HEK293T (cell line): ENCODE measurements at regions not wholly inside any gene's neighbourhood (a gene's known extent, or its start where the extent isn't known, plus 50 kb on each side); places are given as distances from the start of the nearest gene placed in this dataset.

Experiments
- CTCF ChIA-PET: fragments of 350-600 bp; formaldehyde crosslinking; extraction: SDS; loops from one replicate; lab custom pipeline; 2021; ENCODE audit warnings: antibody characterized with exemption, inconsistent platforms; lab: Yijun Ruan, JAX
- POLR2A ChIA-PET: fragments of 350-600 bp; formaldehyde crosslinking; extraction: SDS; loops from one replicate; lab custom pipeline; 2020; ENCODE audit warnings: antibody characterized with exemption, inconsistent platforms; lab: Yijun Ruan, JAX
- DNase-seq: peaks from one replicate; pipeline ENCODE4 v3.0.0; 2012; ENCODE audit warnings: mixed read lengths; ENCODE audit errors: extremely low spot score
- ARNT ChIP-seq: fragments of 450-650 bp; IDR thresholded peaks from 2 replicates; pipeline ENCODE4 v1.6.1; 2017; ENCODE audit warnings: mild to moderate bottlenecking
- BHLHE40 ChIP-seq: fragments of 450-650 bp; IDR thresholded peaks from 2 replicates; pipeline ENCODE4 v1.6.1; 2016; ENCODE audit warnings: mild to moderate bottlenecking, moderate library complexity, borderline replicate concordance
- CTBP1 ChIP-seq: fragments of 450-650 bp; IDR thresholded peaks from 2 replicates; pipeline ENCODE4 v1.6.1; 2016; ENCODE audit warnings: borderline replicate concordance
- ELF4 ChIP-seq: fragments of 450-650 bp; IDR thresholded peaks from 2 replicates; pipeline ENCODE4 v1.6.1; 2017; ENCODE audit warnings: antibody characterized with exemption
- FOXA1 ChIP-seq: fragments of 450-650 bp; IDR thresholded peaks from 2 replicates; pipeline ENCODE4 v1.6.1; 2016; ENCODE audit warnings: mild to moderate bottlenecking
- FOXK2 ChIP-seq: fragments of 450-650 bp; IDR thresholded peaks from 2 replicates; pipeline ENCODE4 v1.6.1; 2016; ENCODE audit warnings: mild to moderate bottlenecking
- FOXM1 ChIP-seq: fragments of 450-650 bp; IDR thresholded peaks from 2 replicates; pipeline ENCODE4 v1.6.1; 2017; ENCODE audit warnings: mild to moderate bottlenecking, borderline replicate concordance
- HDGF ChIP-seq: fragments of 450-650 bp; IDR thresholded peaks from 2 replicates; pipeline ENCODE4 v1.6.1; 2017; ENCODE audit warnings: antibody characterized with exemption, borderline replicate concordance
- L3MBTL2 ChIP-seq: fragments of 450-650 bp; conservative IDR thresholded peaks from 2 replicates; pipeline ENCODE4 v1.6.1; 2016; ENCODE audit warnings: mild to moderate bottlenecking
- LEF1 ChIP-seq: fragments of 450-650 bp; IDR thresholded peaks from 2 replicates; pipeline ENCODE4 v1.6.1; 2017; ENCODE audit warnings: mild to moderate bottlenecking, borderline replicate concordance
- NFRKB ChIP-seq: fragments of 450-650 bp; IDR thresholded peaks from 2 replicates; pipeline ENCODE4 v1.6.1; 2016; ENCODE audit warnings: mild to moderate bottlenecking, moderate library complexity
- PKNOX1 ChIP-seq: fragments of 450-650 bp; IDR thresholded peaks from 2 replicates; pipeline ENCODE4 v1.6.1; 2016
- SP1 ChIP-seq: fragments of 450-650 bp; IDR thresholded peaks from 2 replicates; pipeline ENCODE4 v1.6.1; 2017
- SUZ12 ChIP-seq: fragments of 450-650 bp; IDR thresholded peaks from 2 replicates; pipeline ENCODE4 v1.6.1; 2016; ENCODE audit warnings: mild to moderate bottlenecking
- TARDBP ChIP-seq: fragments of 450-650 bp; IDR thresholded peaks from 2 replicates; pipeline ENCODE4 v1.6.1; 2016
- ZNF384 ChIP-seq: fragments of 450-650 bp; IDR thresholded peaks from 2 replicates; pipeline ENCODE4 v1.6.1; 2016

DNA sequence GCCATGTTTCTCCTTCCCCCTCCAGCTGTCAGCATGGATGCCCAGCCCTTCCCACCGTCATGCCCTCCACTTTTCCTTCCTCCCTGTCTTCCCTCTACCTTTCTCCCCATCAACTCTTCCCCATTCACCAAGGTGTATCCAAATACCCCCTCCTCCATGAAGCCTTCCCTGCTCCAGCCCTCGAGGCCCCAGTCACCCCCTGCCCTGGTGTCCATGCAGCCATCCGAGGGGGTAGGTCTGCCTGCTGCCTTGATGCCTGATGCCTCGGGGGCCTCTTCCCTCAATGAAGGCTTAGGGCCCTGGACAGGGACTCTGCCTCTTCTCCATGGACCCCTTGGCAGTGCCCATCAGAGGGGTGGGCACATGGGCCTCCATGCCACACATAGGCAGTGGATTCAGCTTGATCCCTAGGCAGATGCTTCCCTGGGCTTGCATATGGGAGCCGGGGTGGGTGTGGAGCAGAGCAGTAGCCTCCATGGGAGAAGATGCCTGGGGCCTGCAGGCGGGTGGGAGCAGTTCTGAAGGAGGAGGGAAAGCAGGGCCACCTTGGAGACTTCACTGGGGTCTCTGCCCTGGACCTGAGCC, 795.8 kb downstream of the BRD1 start:
- no peak for DNase-seq
- ChIA-PET POLR2A (no interaction called here), CTCF (no interaction called here)
- TF ChIP-seq ELF4 (no peak), TARDBP (no peak), SUZ12 (no peak), BHLHE40 (no peak), ARNT (no peak), SP1 (no peak)

DNA sequence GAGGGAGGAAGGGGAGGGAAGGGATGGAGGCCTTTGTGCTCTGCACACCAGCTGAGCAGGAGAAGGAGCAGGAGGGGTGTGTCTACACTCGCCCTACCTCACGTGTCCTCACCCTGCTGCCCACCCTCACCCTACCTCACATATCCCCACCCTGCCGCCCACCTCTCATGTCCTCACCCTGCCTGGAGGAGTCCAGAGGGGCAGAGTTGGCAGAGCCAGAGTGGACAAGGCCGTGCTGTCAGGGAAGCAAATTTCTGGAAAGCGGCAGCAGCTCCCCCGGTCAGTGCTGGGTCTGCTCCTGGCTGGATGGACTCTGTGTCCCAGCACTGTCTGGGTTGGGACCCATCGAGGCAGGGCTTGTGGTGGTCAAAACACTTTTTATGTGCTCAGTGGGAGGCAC, 799.6 kb downstream of the BRD1 start:
- ChIA-PET CTCF (no interaction called here), POLR2A (no interaction called here)
- DNase-seq, result no peak
- TF ChIP-seq FOXA1 (no peak), L3MBTL2 (no peak), CTBP1 (no peak)

DNA sequence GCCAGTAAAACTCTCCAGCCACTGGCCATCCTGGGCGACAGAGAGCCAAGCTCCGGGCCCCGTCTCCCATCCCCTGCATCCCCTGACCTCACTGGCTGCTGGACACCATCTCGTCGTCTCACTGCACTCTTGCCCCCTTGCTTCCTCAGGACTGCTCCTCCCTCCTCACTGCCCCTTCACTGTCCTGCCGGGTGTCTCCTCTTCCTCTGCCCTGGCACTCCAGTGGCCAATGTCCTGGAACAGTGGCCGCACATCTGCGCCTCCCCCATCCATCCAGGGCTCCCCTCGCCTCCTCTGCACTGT, 800.4 kb downstream of the BRD1 start:
- ChIA-PET POLR2A (no interaction called here), CTCF (no interaction called here)
- TF ChIP-seq L3MBTL2, result no peak
- TF ChIP-seq LEF1, result no peak
- TF ChIP-seq FOXK2, result no peak
- TF ChIP-seq SP1, result no peak
- TF ChIP-seq ZNF384, result no peak
- TF ChIP-seq ARNT, result no peak
- TF ChIP-seq FOXM1, result no peak
- TF ChIP-seq HDGF, result no peak
- no peak for TF ChIP-seq ELF4
- TF ChIP-seq TARDBP, result no peak
- TF ChIP-seq BHLHE40, result no peak
- no peak for TF ChIP-seq NFRKB
- DNase-seq, result no peak

DNA sequence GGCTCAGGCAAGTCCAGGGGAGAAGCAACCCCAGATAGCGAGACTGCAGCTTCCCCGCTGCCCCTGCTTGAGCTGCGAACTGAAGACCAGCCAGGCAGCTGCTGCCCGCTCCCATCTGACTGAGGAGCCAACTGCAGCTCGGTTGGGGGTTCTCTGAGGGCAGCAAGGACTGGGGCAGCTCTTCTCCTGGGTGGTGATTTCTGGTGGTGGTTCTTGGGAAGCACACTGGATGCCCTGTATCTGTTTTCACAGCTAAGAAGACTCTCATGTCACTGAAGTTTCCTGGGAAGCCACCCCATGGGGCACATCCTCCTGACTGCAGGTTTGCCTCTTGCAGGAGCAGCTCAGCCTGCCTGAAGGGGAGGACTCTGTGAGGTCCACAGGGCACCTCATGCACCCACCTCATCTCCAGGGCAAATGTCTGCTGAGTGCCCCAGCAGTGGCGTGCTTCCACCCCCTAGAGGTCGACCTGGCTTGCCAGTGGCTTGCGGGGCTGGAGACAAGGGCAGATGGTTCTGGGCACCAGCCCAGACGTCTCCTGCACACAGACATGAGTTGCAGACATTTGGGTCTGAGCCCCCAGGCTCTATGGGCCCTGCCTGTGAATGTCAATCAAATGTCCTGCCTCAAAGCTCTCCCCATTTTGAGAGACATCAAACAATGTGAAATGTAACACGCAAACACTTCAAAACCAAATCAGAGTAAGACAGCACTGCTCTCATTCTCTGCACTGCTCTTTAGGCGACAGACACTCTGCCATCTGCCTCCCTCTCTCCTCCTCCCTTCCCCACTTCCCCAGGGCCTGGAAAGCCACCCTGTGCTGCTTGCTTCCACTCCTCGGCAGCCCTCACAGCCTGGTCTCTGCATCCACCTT, 800.9 kb downstream of the BRD1 start:
- no peak for TF ChIP-seq FOXK2
- no peak for TF ChIP-seq HDGF
- no peak for TF ChIP-seq L3MBTL2
- no peak for TF ChIP-seq LEF1
- no peak for TF ChIP-seq NFRKB
- no peak for TF ChIP-seq BHLHE40
- TF ChIP-seq PKNOX1, result no peak
- TF ChIP-seq SP1, result no peak
- TF ChIP-seq CTBP1, result no peak
- no peak for DNase-seq
- CTCF ChIA-PET, result no interaction called here
- POLR2A ChIA-PET, result no interaction called here

- no peak for DNase-seq
Measured at GRCh38 chr22:49025791-49026493, 801.7 kb downstream of the BRD1 start.

DNA sequence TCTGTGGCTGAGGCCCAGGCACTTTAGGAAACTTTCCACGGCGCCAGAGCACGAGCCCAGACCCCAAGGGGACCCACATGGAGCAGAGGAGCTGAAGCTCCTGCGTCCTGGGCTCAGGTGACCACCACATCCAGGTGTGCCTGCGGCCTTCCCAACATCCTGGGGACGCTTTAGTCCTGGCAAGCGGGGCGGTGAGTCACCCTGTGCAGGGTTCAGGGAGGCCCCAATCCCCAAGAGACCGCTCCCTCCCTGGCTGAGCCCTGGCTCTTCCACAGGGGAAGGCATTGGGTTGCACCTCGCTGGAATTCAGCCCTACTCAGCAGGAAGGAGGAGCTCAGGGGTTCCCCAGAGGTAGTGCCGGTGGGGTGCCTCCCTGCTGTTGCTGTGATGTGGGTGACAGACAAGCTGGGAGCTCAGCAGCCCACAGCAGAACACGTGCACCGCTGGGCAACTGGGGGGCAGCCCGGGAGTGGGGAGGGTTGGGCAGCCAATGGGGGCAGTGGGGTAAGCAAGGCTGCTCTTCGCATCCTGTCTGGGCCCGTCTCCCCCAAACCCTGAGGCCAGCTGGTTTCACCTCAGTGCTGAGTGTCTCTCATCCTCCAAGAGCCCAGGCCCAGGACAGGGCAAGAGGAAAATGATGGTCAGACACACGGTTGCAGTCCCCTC, 802.8 kb downstream of the BRD1 start:
- no peak for TF ChIP-seq ZNF384
- no peak for TF ChIP-seq NFRKB
- no peak for TF ChIP-seq FOXK2
- no peak for TF ChIP-seq SP1
- no peak for TF ChIP-seq TARDBP
- TF ChIP-seq ELF4, result no peak
- no peak for TF ChIP-seq SUZ12
- no peak for TF ChIP-seq FOXM1
- DNase-seq, result no peak
- CTCF ChIA-PET, result no interaction called here
- POLR2A ChIA-PET, result no interaction called here

More at GRCh38 chr22:49025791-49026493, 801.7 kb downstream of the BRD1 start:
- ChIA-PET POLR2A (no interaction called here), CTCF (no interaction called here)
- TF ChIP-seq PKNOX1, result no peak
- no peak for TF ChIP-seq FOXK2
- no peak for TF ChIP-seq TARDBP
- TF ChIP-seq HDGF, result no peak
- no peak for TF ChIP-seq FOXA1
- TF ChIP-seq BHLHE40, result no peak
- no peak for TF ChIP-seq SUZ12
- no peak for TF ChIP-seq NFRKB
- TF ChIP-seq FOXM1, result no peak
- no peak for TF ChIP-seq ARNT
- TF ChIP-seq CTBP1, result no peak
- TF ChIP-seq L3MBTL2, result no peak
- TF ChIP-seq ZNF384, result no peak
- TF ChIP-seq LEF1, result no peak
- no peak for TF ChIP-seq ELF4
- TF ChIP-seq SP1, result no peak
